Heart right ventricle (tissue), 16 donors: ENCODE measurements at regions not wholly inside any gene's neighbourhood (a gene's known extent, or its start where the extent isn't known, plus 50 kb on each side); places are given as distances from the start of the nearest gene placed in this dataset.

Source experiments
- ATAC-seq, 8 donors: fragments of 200-7000 bp; cut with Tn5 transposase; one replicate each; pipeline ENCODE4 v1.9.1; 2020; ENCODE audit warnings: mild to moderate bottlenecking in 8 of 8, moderate library complexity in 8 of 8, moderate number of reproducible peaks in 1 of 8
- DNase-seq, 2 donors: peaks; one replicate each; pipeline ENCODE4 v3.0.0-alpha.2; 2020
- H3K27ac ChIP-seq, 10 donors: fragments of 200-600 bp; sonication (generic) in 2 of 10; one replicate each; pipeline versions ENCODE4 v1.5.0 to v1.8.0; 2020 to 2022; ENCODE audit warnings: mild to moderate bottlenecking in 3 of 10
- H3K27me3 ChIP-seq, 7 donors: fragments of 200-600 bp; one replicate each; pipeline ENCODE4 v1.8.0; 2021 to 2022; ENCODE audit warnings: mild to moderate bottlenecking in 2 of 7
- H3K36me3 ChIP-seq, 9 donors: fragments of 200-600 bp; sonication (generic) in 1 of 9; one replicate each; pipeline versions ENCODE4 v1.5.0 to v1.8.0; 2020 to 2022; ENCODE audit warnings: mild to moderate bottlenecking in 2 of 9
- H3K4me1 ChIP-seq, 9 donors: fragments of 200-600 bp; sonication (generic) in 1 of 9; one replicate each; pipeline versions ENCODE4 v1.5.0 to v1.8.0; 2020 to 2022; ENCODE audit warnings: mild to moderate bottlenecking in 4 of 9
- H3K4me3 ChIP-seq, 10 donors: fragments of 200-600 bp; sonication (generic) in 2 of 10; one replicate each; pipeline versions ENCODE4 v1.5.0 to v1.8.0; 2020 to 2022; ENCODE audit warnings: mild to moderate bottlenecking in 7 of 10, moderate library complexity in 2 of 10
- H3K9me3 ChIP-seq, 11 donors: fragments of 200-600 bp in 10 of 11; sonication (generic) in 2 of 11; one replicate each; pipeline versions ENCODE4 v1.5.0 to v1.8.0; 2013 to 2022; ENCODE audit warnings: mild to moderate bottlenecking in 2 of 11, control low read depth in 1 of 11, moderate library complexity in 1 of 11
- WGBS, 2 donors: extraction: QIAGEN DNeasy Blood & Tissue Kit; methylation state at CpG; one replicate each; pipeline ENCODE4 v1.1.7; 2013; ENCODE audit warnings: inconsistent platforms in 1 of 2; 5-methylcytosine and 5-hydroxymethylcytosine counted together
- intact Hi-C, 10 donors: fragments of 100-400 bp; cut with DNase I; formaldehyde crosslinking; loops; one replicate each; pipeline versions ENCODE4 v1.11.1 to v1.14.2; 2022
- TF ChIP-seq, protein P1 (sequence below), 9 donors: fragments of 200-600 bp; sonication (generic) in 2 of 9; IDR thresholded peaks; one replicate each; pipeline versions ENCODE4 v1.5.0 to v1.8.0; 2021 to 2022; ENCODE audit warnings: antibody characterized with exemption in 9 of 9, mild to moderate bottlenecking in 5 of 9, moderate library complexity in 1 of 9
- donor health status: Arrhythmogenic right ventricular cardiomyopathy.
- donor health status: ischemic (EF 13 %, LVEDD 7.1; RV severe dilation, severe dysfunction).
- donor health status: healthy with polysubstance abuse.
- donor health status: DM: no; HTN: yes; CAD: no.
- donor health status: DM: no; HTN: no; CAD: no.
- donor health status: ischemic (EF 25% LVEDD 6.9; RV normal size, moderate dysfunction).
- donor health status: ischemic (EF 25% LVEDD 5.7; RV mildly dilated, moderate dysfunction).
- donor health status: healthy.
- donor health status: DM: yes; HTN: yes; CAD: no.
- donor health status: Ischemic cardiomyopathy.
- donor health status: ischemic (EF 35%, LVEDD 5.7; RV mildly dilated, moderate dysfunction).
- donor health status: nonischemic (EF 11% LVEDD 7.7; RV severe dilation, severe dysfunction).
- donor health status: DM: yes; HTN: yes; CAD: no.
- donor health status: PGD.
- donor health status: ischemic (EF 29% LVEDD 5.4; RV normal size, mild dysfunction).
- donor health status: nonischemic (EF 23%, LVEDD 6.1; RV moderate dilation, normal function).

DNA sequence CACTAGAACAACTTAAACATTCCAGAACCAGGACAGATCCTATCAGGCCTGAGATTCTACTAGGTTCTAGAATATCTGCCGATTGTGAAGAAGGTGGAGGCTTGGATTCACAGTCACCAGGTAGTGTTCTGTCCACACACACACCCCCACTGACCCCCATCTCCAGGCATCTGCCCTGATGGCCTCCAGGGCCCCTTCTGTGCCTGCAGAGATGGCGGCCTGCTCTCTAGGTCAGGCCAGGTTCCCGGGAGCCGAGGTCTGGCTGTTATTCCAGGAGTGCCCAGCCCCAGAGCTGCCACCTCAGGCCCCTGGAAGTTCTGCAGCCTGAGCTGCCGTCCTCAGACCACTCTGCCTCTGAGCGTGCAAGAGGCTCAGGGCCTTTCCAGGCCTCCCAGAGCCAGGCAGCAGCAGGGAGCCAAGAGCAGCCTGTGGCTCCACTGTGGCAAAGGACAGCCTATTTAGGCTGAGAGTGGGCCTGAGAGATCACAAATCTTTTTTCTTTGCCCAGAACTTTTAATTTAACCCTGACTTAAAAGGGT, 96.2 kb upstream of the ASAP2 start:
- no peak for ATAC-seq
- 92% methylated on average over 6 of the region's 6 CpGs for WGBS, 2 donors
- Histone ChIP-seq H3K36me3 (no peaks in the 10 kb centered on the region), H3K27ac (no peak overlapping the region), H3K4me3 (no peak overlapping the region), H3K4me1 (peaks cover 2 to 30% (median 18%) of the 10 kb centered on the region in 9 donors), H3K9me3 (no peaks in the 10 kb centered on the region), H3K27me3 (no peaks in the 10 kb centered on the region)
- intact Hi-C loops = no loop called here
- no peak for DNase-seq
- TF ChIP-seq, protein P1, sequence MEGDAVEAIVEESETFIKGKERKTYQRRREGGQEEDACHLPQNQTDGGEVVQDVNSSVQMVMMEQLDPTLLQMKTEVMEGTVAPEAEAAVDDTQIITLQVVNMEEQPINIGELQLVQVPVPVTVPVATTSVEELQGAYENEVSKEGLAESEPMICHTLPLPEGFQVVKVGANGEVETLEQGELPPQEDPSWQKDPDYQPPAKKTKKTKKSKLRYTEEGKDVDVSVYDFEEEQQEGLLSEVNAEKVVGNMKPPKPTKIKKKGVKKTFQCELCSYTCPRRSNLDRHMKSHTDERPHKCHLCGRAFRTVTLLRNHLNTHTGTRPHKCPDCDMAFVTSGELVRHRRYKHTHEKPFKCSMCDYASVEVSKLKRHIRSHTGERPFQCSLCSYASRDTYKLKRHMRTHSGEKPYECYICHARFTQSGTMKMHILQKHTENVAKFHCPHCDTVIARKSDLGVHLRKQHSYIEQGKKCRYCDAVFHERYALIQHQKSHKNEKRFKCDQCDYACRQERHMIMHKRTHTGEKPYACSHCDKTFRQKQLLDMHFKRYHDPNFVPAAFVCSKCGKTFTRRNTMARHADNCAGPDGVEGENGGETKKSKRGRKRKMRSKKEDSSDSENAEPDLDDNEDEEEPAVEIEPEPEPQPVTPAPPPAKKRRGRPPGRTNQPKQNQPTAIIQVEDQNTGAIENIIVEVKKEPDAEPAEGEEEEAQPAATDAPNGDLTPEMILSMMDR (IDR thresholded peaks at IDR 0.05) = no peak

DNA sequence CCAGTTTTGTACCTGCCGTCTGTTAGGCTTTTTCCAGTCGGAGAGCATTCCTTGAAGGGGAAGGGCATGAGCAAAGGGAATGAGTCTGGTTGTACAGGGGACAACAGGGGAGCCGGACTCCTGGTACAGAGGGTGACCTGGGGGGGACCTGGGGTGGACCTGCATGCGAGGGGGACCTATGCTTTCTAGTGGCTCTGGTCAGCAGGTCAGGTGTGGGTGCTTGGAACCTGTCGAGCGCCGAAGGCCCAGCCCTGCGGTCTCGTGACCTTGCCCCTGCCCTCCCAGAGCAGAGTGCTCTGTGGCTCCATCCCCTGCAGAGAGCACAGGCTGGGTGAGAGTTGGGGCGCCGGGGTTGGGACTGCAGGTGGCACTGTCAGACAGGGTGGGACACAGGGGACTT, 96.7 kb upstream of the ASAP2 start:
- Histone ChIP-seq H3K36me3 (no peaks in the 10 kb centered on the region), H3K9me3 (no peaks in the 10 kb centered on the region), H3K4me1 (peaks cover 2 to 30% (median 18%) of the 10 kb centered on the region in 9 donors), H3K4me3 (no peak overlapping the region), H3K27ac (no peak overlapping the region), H3K27me3 (no peaks in the 10 kb centered on the region)
- ATAC-seq = no peak
- intact Hi-C loops = no loop called here
- no peak for DNase-seq
- TF ChIP-seq, protein P1 (IDR thresholded peaks at IDR 0.05) = no peak
- 89 to 99% methylated on average over 11 of the region's 11 CpGs for WGBS, 2 donors

GRCh38 chr2:9108210-9108967, 98.2 kb upstream of the ASAP2 start:
- Histone ChIP-seq H3K4me3 (no peak overlapping the region), H3K4me1 (peaks cover 2 to 30% (median 18%) of the 10 kb centered on the region in 9 donors), H3K9me3 (no peaks in the 10 kb centered on the region), H3K36me3 (no peaks in the 10 kb centered on the region), H3K27ac (no peak overlapping the region), H3K27me3 (no peaks in the 10 kb centered on the region)
- intact Hi-C loops = no loop called here
- ATAC-seq (peak in 1 of 8 donors; percentile 3), DNase-seq (no peak)
- TF ChIP-seq, protein P1 (IDR thresholded peaks at IDR 0.05) = no peak
- 64 to 71% methylated on average over 11 of the region's 11 CpGs for WGBS, 2 donors

DNA sequence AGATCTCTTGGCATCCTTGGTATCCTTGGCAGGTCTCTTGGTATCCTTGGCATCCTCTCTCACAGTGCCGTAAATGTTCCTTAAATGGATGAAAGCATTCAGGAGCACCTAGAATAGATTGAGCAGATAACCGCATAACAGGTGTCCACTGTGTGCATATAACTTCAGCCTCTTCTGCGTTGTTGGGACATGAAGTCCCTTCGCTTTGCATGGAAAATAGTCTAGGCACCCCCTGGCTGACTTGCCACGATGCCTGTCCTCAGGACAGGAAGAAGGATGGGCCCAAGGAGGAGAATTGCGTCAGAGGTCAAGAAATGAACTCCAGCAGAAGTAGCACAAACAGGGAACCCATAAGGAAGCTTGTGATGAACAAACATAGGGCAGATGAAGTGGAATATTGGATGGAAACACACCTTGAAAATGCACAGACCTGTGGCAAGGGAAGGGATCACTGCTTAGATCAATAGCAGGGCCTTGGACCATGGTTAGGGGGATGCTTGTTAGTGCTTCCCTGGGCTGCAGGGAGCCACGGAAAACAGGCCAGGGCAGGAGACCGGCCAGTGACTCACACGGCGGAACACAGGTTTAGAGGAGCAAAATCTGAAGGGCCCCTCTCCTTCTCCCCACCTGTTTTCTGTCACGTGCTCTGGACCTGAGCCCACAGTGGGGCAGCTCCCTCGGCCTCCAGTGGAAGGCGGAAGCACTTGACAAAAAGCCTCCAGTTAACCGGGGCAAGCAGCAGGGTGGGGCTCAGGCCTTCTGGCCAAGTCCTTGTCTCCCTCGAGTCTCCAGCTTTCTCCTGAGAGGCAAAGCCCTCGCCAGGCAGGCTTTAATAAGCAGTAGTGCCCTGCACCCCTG, 99.2 kb upstream of the ASAP2 start:
- TF ChIP-seq, protein P1 (IDR thresholded peaks at IDR 0.05) = no peak
- intact Hi-C loops = no loop called here
- Histone ChIP-seq H3K9me3 (no peaks in the 10 kb centered on the region), H3K36me3 (no peaks in the 10 kb centered on the region), H3K4me1 (peaks cover 1 to 30% (median 18%) of the 10 kb centered on the region in 9 donors), H3K27ac (no peak overlapping the region), H3K4me3 (no peak overlapping the region), H3K27me3 (no peaks in the 10 kb centered on the region)
- ATAC-seq (no peak), DNase-seq (no peak)
- 68 to 73% methylated on average over 16 of the region's 16 CpGs for WGBS, 2 donors
